CD14-positive monocyte (primary cell): ENCODE measurements at regions not wholly inside any gene's neighbourhood (a gene's known extent, or its start where the extent isn't known, plus 50 kb on each side); places are given as distances from the start of the nearest gene placed in this dataset.

ENCODE experiments used
- DNase-seq, 3 donors: peaks; one replicate each; pipeline ENCODE4 v3.0.0-alpha.2; 2011 to 2022
- H2AFZ ChIP-seq: 2 replicates; pipeline ENCODE4 v1.6.0; 2012; ENCODE audit warnings: mild to moderate bottlenecking, low read depth, low read length, inconsistent platforms; ENCODE audit not compliant: insufficient read depth, poor library complexity, severe bottlenecking
- H3K27ac ChIP-seq, 2 donors: 1 replicate in 1 of 2; 2 replicates in 1 of 2; pipeline ENCODE4 v1.5.1; 2012 to 2013; ENCODE audit warnings: low read length in 2 of 2, control low read depth in 1 of 2, inconsistent platforms in 1 of 2, low read depth in 1 of 2, mild to moderate bottlenecking in 1 of 2
- H3K27me3 ChIP-seq, 2 donors: one replicate each; pipeline versions ENCODE4 v1.6.0 to v1.6.1; 2011 to 2013; ENCODE audit warnings: low read length in 2 of 2; ENCODE audit not compliant: control insufficient read depth in 2 of 2, insufficient read depth in 2 of 2
- H3K36me3 ChIP-seq, 2 donors: replicated peaks in 1 of 2; 1 replicate in 1 of 2; 2 replicates in 1 of 2; pipeline versions ENCODE4 v1.5.1 to v1.6.1; 2012 to 2013; ENCODE audit warnings: low read length in 2 of 2, control low read depth in 1 of 2, inconsistent platforms in 1 of 2, mild to moderate bottlenecking in 1 of 2; ENCODE audit not compliant: insufficient read depth in 2 of 2, control insufficient read depth in 1 of 2
- H3K4me1 ChIP-seq, 2 donors: 1 replicate in 1 of 2; 2 replicates in 1 of 2; pipeline versions ENCODE4 v1.5.1 to v1.6.1; 2012 to 2013; ENCODE audit warnings: low read length in 2 of 2, control low read depth in 1 of 2, inconsistent platforms in 1 of 2, mild to moderate bottlenecking in 1 of 2, moderate library complexity in 1 of 2; ENCODE audit not compliant: insufficient read depth in 2 of 2, control insufficient read depth in 1 of 2
- H3K4me2 ChIP-seq: replicated peaks from 2 replicates; pipeline ENCODE3; 2012; ENCODE audit warnings: low read length, moderate library complexity, mild to moderate bottlenecking; ENCODE audit not compliant: poor library complexity, severe bottlenecking; ENCODE audit errors: extremely low read depth
- H3K4me3 ChIP-seq, 3 experiments: fragments of 200-600 bp in 1 of 3; sonication (generic) in 1 of 3; replicated peaks in 1 of 3; 1 replicate in 2 of 3; 2 replicates in 1 of 3; pipeline ENCODE4 v1.5.1; 2011 to 2013; ENCODE audit warnings: low read length in 3 of 3, mild to moderate bottlenecking in 3 of 3, control low read depth in 2 of 3, low read depth in 2 of 3, inconsistent platforms in 1 of 3, moderate library complexity in 1 of 3
- H3K79me2 ChIP-seq: 2 replicates; pipeline ENCODE4 v1.6.0; 2012; ENCODE audit warnings: mild to moderate bottlenecking, control low read depth, inconsistent platforms, low read length, moderate library complexity; ENCODE audit not compliant: insufficient read depth
- H3K9ac ChIP-seq: 2 replicates; pipeline ENCODE4 v1.6.0; 2017; ENCODE audit warnings: low read length, mild to moderate bottlenecking; ENCODE audit not compliant: insufficient read depth, poor library complexity, severe bottlenecking
- H3K9me3 ChIP-seq, 2 donors: replicated peaks in 1 of 2; 1 replicate in 1 of 2; 2 replicates in 1 of 2; pipeline versions ENCODE4 v1.5.1 to v1.6.1; 2012 to 2013; ENCODE audit warnings: low read length in 2 of 2, control low read depth in 1 of 2; ENCODE audit not compliant: control insufficient read depth in 1 of 2, insufficient read depth in 1 of 2
- H4K20me1 ChIP-seq: 2 replicates; pipeline ENCODE4 v1.6.0; 2012; ENCODE audit warnings: mild to moderate bottlenecking, low read length, control low read depth, moderate library complexity; ENCODE audit not compliant: insufficient read depth
- H3K27ac Mint-ChIP-seq, 7 donors: one replicate each; pipeline ENCODE4 v1.8.0; 2020; ENCODE audit warnings: mild to moderate bottlenecking in 7 of 7, mixed read lengths in 7 of 7, moderate library complexity in 6 of 7, inconsistent platforms in 2 of 7
- H3K27me3 Mint-ChIP-seq, 3 donors: one replicate each; pipeline ENCODE4 v1.8.0; 2021 to 2022; ENCODE audit warnings: low read depth in 3 of 3, mild to moderate bottlenecking in 3 of 3, mixed read lengths in 3 of 3, moderate library complexity in 3 of 3, inconsistent platforms in 1 of 3
- H3K36me3 Mint-ChIP-seq, 2 donors: one replicate each; pipeline ENCODE4 v1.8.0; 2020; ENCODE audit warnings: mixed read lengths in 2 of 2, inconsistent platforms in 1 of 2, mild to moderate bottlenecking in 1 of 2
- H3K4me1 Mint-ChIP-seq: one replicate; pipeline ENCODE4 v1.8.0; 2020; ENCODE audit warnings: mild to moderate bottlenecking, mixed read lengths
- H3K4me3 Mint-ChIP-seq, 2 donors: one replicate each; pipeline ENCODE4 v1.8.0; 2020; ENCODE audit warnings: mild to moderate bottlenecking in 2 of 2, mixed read lengths in 2 of 2, moderate library complexity in 1 of 2
- H3K9me3 Mint-ChIP-seq, 7 donors: one replicate each; pipeline ENCODE4 v1.8.0; 2020 to 2022; ENCODE audit warnings: mixed read lengths in 7 of 7, mild to moderate bottlenecking in 6 of 7, moderate library complexity in 6 of 7, inconsistent platforms in 2 of 7
- WGBS: methylation state at CpG from one replicate; pipeline ENCODE4 v1.1.5; 2013; ENCODE audit warnings: missing lambda C conversion rate; ENCODE audit not compliant: insufficient coverage; 5-methylcytosine and 5-hydroxymethylcytosine counted together
- intact Hi-C, 2 donors: fragments of 100-400 bp; cut with micrococcal nuclease; formaldehyde crosslinking; loops; one replicate each; pipeline versions ENCODE4 v1.15.0 to v1.15.1; 2023
- TF ChIP-seq, protein P1 (sequence below): fragments of 200-600 bp; IDR thresholded peaks from one replicate; pipeline ENCODE4 v1.8.0; 2022; ENCODE audit warnings: antibody characterized with exemption, mild to moderate bottlenecking

DNA sequence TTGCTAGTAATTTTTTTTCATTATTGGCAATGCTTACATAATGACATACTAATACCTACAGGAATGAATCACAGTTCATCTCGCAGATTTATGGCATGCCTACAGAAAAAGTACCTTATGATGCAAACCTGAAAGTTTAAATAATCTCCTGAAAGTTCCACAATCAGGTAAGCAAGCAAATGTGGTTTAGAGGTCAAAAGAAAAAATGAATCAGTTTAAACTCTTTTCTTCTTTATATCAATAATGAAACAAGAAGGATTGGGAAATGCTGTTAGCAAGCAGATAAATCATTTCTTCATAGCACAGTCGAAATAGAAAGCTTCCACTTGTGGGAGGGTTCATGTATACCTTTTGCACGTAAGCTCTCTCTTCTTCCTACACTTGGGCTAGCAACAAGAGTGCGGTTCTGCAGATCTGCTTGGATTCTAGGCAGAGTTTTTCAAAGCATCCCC, 53.7 kb upstream of the MTPN start:
- no peak overlapping the region for H3K4me2 ChIP-seq
- no peaks in the 10 kb centered on the region for H3K27me3 ChIP-seq
- intact Hi-C loops = no loop called here
- H2AFZ ChIP-seq = no peak overlapping the region
- no CpG with 5 or more reads among the region's 4 CpGs for WGBS
- H3K4me1 ChIP-seq = no peaks in the 10 kb centered on the region
- H3K79me2 ChIP-seq = no peaks in the 10 kb centered on the region
- no peak overlapping the region for H3K4me3 Mint-ChIP-seq
- H3K36me3 Mint-ChIP-seq = no peaks in the 10 kb centered on the region
- H3K27me3 Mint-ChIP-seq = peaks cover 0 to 10% (median 0%) of the 10 kb centered on the region in 3 donors
- no peak overlapping the region for H3K27ac Mint-ChIP-seq
- no peak overlapping the region for H3K4me3 ChIP-seq
- no peak overlapping the region for H3K9ac ChIP-seq
- no peak for DNase-seq
- H4K20me1 ChIP-seq = no peaks in the 10 kb centered on the region
- H3K27ac ChIP-seq = no peak overlapping the region
- TF ChIP-seq, protein P1, sequence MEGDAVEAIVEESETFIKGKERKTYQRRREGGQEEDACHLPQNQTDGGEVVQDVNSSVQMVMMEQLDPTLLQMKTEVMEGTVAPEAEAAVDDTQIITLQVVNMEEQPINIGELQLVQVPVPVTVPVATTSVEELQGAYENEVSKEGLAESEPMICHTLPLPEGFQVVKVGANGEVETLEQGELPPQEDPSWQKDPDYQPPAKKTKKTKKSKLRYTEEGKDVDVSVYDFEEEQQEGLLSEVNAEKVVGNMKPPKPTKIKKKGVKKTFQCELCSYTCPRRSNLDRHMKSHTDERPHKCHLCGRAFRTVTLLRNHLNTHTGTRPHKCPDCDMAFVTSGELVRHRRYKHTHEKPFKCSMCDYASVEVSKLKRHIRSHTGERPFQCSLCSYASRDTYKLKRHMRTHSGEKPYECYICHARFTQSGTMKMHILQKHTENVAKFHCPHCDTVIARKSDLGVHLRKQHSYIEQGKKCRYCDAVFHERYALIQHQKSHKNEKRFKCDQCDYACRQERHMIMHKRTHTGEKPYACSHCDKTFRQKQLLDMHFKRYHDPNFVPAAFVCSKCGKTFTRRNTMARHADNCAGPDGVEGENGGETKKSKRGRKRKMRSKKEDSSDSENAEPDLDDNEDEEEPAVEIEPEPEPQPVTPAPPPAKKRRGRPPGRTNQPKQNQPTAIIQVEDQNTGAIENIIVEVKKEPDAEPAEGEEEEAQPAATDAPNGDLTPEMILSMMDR = no peak
- H3K4me1 Mint-ChIP-seq = no peaks in the 10 kb centered on the region
- H3K36me3 ChIP-seq = no peaks in the 10 kb centered on the region
- no peaks in the 10 kb centered on the region for H3K9me3 ChIP-seq
- H3K9me3 Mint-ChIP-seq = peaks cover 0 to 6% (median 0%) of the 10 kb centered on the region in 7 donors

DNA sequence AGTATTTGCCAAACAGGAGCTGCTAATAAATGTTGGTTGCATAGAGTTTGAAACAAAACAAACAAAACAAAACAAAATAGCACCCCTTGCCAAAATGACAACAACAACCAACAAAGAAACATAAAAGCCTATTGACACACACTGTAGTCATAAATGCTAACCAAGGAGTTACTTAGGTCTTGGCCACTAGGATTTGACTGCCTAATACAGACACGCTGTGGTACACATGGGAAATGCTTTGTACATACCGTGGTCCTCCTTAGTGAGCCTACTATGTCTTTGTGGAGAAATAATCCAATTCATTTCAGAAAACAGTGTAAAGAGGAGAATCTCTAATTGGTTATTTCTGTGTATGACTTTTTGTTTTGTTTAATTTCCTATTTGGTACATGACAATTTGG, 53.2 kb upstream of the MTPN start:
- Histone ChIP-seq H3K9ac (no peak overlapping the region), H3K4me3 (no peak overlapping the region), H3K4me1 (no peaks in the 10 kb centered on the region), H4K20me1 (no peaks in the 10 kb centered on the region), H3K27ac (no peak overlapping the region), H3K79me2 (no peaks in the 10 kb centered on the region), H3K27me3 (no peaks in the 10 kb centered on the region), H3K9me3 (no peaks in the 10 kb centered on the region), H3K4me2 (no peak overlapping the region), H3K36me3 (no peaks in the 10 kb centered on the region), H2AFZ (no peak overlapping the region)
- no peak overlapping the region for H3K27ac Mint-ChIP-seq
- WGBS = no CpG with 5 or more reads among the region's 2 CpGs
- no peaks in the 10 kb centered on the region for H3K4me1 Mint-ChIP-seq
- H3K9me3 Mint-ChIP-seq = peaks cover 0 to 6% (median 0%) of the 10 kb centered on the region in 7 donors
- H3K4me3 Mint-ChIP-seq = no peak overlapping the region
- H3K36me3 Mint-ChIP-seq = no peaks in the 10 kb centered on the region
- peaks cover 0 to 10% (median 0%) of the 10 kb centered on the region in 3 donors for H3K27me3 Mint-ChIP-seq
- no peak for DNase-seq
- TF ChIP-seq, protein P1 = no peak
- intact Hi-C loops = no loop called here
